BE2C (cell line): ENCODE measurements at regions not wholly inside any gene's neighbourhood (a gene's known extent, or its start where the extent isn't known, plus 50 kb on each side); places are given as distances from the start of the nearest gene placed in this dataset.
"Not testable (repeated sequence)": the region's sequence is repeated elsewhere in the genome, so short reads cannot be mapped to it uniquely, and the experiment has no call there.

Experiments used
- DNase-seq: peaks from one replicate; pipeline ENCODE4 v3.0.0-alpha.2; 2020
- H3K27me3 ChIP-seq: fragments of 250-450 bp; sonication (Bioruptor Pico); 2 replicates; pipeline ENCODE4 v1.5.1; 2020; ENCODE audit warnings: mild to moderate bottlenecking
- H3K36me3 ChIP-seq: fragments of 250-450 bp; sonication (Bioruptor Pico); 2 replicates; pipeline ENCODE4 v1.5.1; 2020; ENCODE audit warnings: mild to moderate bottlenecking
- H3K4me1 ChIP-seq: fragments of 250-450 bp; sonication (Bioruptor Pico); 2 replicates; pipeline ENCODE4 v1.5.1; 2020
- H3K4me3 ChIP-seq: 2 replicates; pipeline ENCODE4 v1.5.1; 2011; ENCODE audit warnings: low read depth, low read length
- H3K9me3 ChIP-seq: fragments of 250-450 bp; sonication (Bioruptor Pico); 2 replicates; pipeline ENCODE4 v1.5.1; 2020
- TF ChIP-seq, protein P1 (sequence below): IDR thresholded peaks from 2 replicates; pipeline ENCODE4 v1.5.1; 2012; ENCODE audit warnings: mild to moderate bottlenecking, low read depth, low read length

DNA sequence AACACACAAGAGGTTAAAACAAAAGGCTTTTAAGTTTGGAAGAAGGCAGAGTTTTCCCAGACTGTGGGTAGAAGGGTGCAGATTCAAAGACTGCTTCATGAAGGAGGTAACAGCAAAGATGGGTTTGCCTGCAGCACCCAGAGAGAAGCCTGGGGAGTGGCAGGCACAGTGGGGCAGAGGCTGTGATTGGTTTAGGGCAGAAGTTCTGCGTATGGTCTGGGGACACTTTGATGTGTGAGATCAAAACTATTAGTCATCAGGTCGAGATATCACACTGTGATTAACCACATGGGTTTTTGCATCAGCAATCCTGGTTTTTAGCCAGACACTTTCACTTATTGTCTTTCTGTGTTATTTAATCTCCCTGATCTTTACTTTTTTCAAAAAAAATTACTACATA, 188.8 kb upstream of the GLRA1 start:
- H3K4me3 ChIP-seq: no peak overlapping the region
- H3K27me3 ChIP-seq: no peaks in the 10 kb centered on the region
- no peaks in the 10 kb centered on the region for H3K36me3 ChIP-seq
- no peaks in the 10 kb centered on the region for H3K4me1 ChIP-seq
- no peak for DNase-seq
- TF ChIP-seq, protein P1, sequence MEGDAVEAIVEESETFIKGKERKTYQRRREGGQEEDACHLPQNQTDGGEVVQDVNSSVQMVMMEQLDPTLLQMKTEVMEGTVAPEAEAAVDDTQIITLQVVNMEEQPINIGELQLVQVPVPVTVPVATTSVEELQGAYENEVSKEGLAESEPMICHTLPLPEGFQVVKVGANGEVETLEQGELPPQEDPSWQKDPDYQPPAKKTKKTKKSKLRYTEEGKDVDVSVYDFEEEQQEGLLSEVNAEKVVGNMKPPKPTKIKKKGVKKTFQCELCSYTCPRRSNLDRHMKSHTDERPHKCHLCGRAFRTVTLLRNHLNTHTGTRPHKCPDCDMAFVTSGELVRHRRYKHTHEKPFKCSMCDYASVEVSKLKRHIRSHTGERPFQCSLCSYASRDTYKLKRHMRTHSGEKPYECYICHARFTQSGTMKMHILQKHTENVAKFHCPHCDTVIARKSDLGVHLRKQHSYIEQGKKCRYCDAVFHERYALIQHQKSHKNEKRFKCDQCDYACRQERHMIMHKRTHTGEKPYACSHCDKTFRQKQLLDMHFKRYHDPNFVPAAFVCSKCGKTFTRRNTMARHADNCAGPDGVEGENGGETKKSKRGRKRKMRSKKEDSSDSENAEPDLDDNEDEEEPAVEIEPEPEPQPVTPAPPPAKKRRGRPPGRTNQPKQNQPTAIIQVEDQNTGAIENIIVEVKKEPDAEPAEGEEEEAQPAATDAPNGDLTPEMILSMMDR: no peak
- H3K9me3 ChIP-seq: no peaks in the 10 kb centered on the region; the same call in 1 of the 2 replicates

DNA sequence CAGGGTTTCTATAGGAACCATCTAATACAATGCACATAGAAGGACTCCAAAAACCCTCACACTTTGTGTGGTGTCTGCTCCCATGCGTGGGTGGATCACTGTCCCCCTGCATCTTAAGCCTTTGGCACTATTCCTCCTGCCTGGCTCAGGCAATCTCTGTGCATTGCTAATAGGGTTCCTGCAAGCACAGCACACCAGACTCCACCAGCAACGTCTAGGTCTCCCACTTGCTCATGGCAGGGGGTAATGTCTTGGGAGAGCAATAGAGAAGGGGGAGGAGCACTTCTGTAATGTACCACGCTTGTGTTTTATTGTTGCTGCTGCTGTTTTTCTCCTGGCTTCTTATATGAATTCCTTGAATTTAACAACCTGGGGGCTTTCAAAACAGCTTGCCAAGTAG, 182.6 kb upstream of the GLRA1 start:
- H3K4me3 ChIP-seq: no peak overlapping the region
- TF ChIP-seq, protein P1: no peak

GRCh38 chr5:152106571-152106970, 181.9 kb upstream of the GLRA1 start:
- Histone ChIP-seq H3K36me3 (no peaks in the 10 kb centered on the region), H3K4me3 (no peak overlapping the region), H3K4me1 (no peaks in the 10 kb centered on the region), H3K27me3 (no peaks in the 10 kb centered on the region), H3K9me3 (no peaks in the 10 kb centered on the region)
- TF ChIP-seq, protein P1: no peak
- no peak for DNase-seq

More for the DNA sequence above, 182.6 kb upstream of the GLRA1 start:
- Histone ChIP-seq H3K27me3 (no peaks in the 10 kb centered on the region), H3K36me3 (no peaks in the 10 kb centered on the region), H3K4me1 (no peaks in the 10 kb centered on the region), H3K9me3 (no peaks in the 10 kb centered on the region)
- no peak for DNase-seq

- Histone ChIP-seq H3K36me3 (no peaks in the 10 kb centered on the region), H3K9me3 (no peaks in the 10 kb centered on the region), H3K27me3 (no peaks in the 10 kb centered on the region), H3K4me3 (no peak overlapping the region), H3K4me1 (no peaks in the 10 kb centered on the region)
- no peak for DNase-seq
- TF ChIP-seq, protein P1: no peak
Measured at GRCh38 chr5:152105085-152105484, 180.4 kb upstream of the GLRA1 start.

DNA sequence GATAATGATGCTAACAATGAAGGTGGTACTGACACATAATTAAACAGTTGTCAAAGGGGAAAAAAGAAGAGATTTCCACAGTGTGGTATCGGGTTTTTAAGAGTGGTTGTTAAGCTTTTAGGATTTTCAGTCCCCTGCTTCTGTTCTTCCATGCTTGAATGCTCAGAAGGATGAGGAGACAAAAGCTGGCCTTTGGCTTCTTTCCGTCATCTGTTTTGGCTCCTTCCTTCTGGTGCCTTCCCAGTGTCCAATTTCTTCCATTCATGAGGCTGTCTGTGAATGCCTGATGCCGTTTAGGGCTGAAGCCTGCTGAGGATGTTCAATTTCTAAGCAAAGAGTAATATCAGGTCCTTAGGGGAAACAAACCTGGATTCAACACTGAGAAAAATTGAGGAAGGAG, 179.6 kb upstream of the GLRA1 start:
- no peak for DNase-seq
- no peak overlapping the region for H3K4me3 ChIP-seq
- H3K36me3 ChIP-seq: no peaks in the 10 kb centered on the region
- no peaks in the 10 kb centered on the region for H3K27me3 ChIP-seq
- H3K9me3 ChIP-seq: no peaks in the 10 kb centered on the region
- TF ChIP-seq, protein P1: no peak
- H3K4me1 ChIP-seq: no peaks in the 10 kb centered on the region

DNA sequence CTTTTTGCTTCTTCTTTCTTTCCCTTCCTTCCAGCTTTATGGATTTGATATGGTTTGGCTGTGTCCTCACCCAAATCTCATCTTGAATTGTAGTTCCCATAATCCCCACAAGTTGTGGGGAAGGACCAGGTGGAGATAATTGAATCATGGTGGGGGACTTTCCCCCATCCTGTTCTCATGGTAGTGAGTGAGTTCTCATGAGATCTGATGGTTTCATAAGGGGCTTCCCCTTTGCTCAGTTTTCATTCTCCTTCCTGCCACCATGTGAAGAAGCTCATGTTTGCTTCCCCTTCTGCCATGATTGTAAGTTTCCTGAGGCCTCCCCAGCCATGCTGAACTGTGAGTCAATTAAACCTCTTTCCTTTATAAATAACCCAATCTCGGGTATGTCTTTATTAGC, 178.3 kb upstream of the GLRA1 start:
- H3K36me3 ChIP-seq, H3K4me3 ChIP-seq, H3K4me1 ChIP-seq, H3K9me3 ChIP-seq, DNase-seq, H3K27me3 ChIP-seq: not testable (repeated sequence)

- TF ChIP-seq, protein P1: no peak
- no peak for DNase-seq
- Histone ChIP-seq H3K4me3 (no peak overlapping the region), H3K9me3 (no peaks in the 10 kb centered on the region), H3K36me3 (no peaks in the 10 kb centered on the region), H3K27me3 (no peaks in the 10 kb centered on the region), H3K4me1 (no peaks in the 10 kb centered on the region)
Measured at GRCh38 chr5:152102057-152102456, 177.4 kb upstream of the GLRA1 start.
